Peyer's patch (tissue), 4 donors: ENCODE measurements at regions not wholly inside any gene's neighbourhood (a gene's known extent, or its start where the extent isn't known, plus 50 kb on each side); places are given as distances from the start of the nearest gene placed in this dataset.

Experiments
- DNase-seq, 3 donors: peaks; one replicate each; pipeline ENCODE4 v3.0.0-alpha.2; 2017 to 2019
- H3K27ac ChIP-seq, 4 donors: fragments of 200-600 bp; sonication (generic); one replicate each; pipeline ENCODE4 v1.5.1; 2016 to 2019
- H3K27me3 ChIP-seq, 2 donors: fragments of 200-600 bp; sonication (generic); one replicate each; pipeline ENCODE4 v1.5.1; 2019
- H3K36me3 ChIP-seq, 3 donors: fragments of 200-600 bp; sonication (generic); one replicate each; pipeline ENCODE4 v1.5.1; 2016 to 2019
- H3K4me1 ChIP-seq, 4 donors: fragments of 200-600 bp; sonication (generic); one replicate each; pipeline ENCODE4 v1.5.1; 2016 to 2019
- H3K4me3 ChIP-seq, 4 donors: fragments of 200-600 bp; sonication (generic); 1 replicate in 3 of 4; 2 replicates in 1 of 4; pipeline ENCODE4 v1.5.1; 2016 to 2019; ENCODE audit warnings: mild to moderate bottlenecking in 1 of 4
- H3K9me3 ChIP-seq, 4 donors: fragments of 200-600 bp; sonication (generic); one replicate each; pipeline ENCODE4 v1.5.1; 2016 to 2019; ENCODE audit warnings: mild to moderate bottlenecking in 1 of 4
- POLR2A ChIP-seq, 2 donors: fragments of 450-650 bp; IDR thresholded peaks; one replicate each; pipeline ENCODE4 v1.5.1; 2017; ENCODE audit warnings: antibody characterized with exemption in 2 of 2, mild to moderate bottlenecking in 2 of 2, moderate library complexity in 2 of 2
- TF ChIP-seq, protein P1 (sequence below), 6 experiments: fragments of 450-650 bp in 4 of 6; fragments of 200-600 bp in 2 of 6; sonication (generic) in 1 of 6; IDR thresholded peaks; one replicate each; pipeline ENCODE4 v1.5.1; 2017 to 2019; ENCODE audit warnings: antibody characterized with exemption in 6 of 6, mild to moderate bottlenecking in 3 of 6, moderate library complexity in 1 of 6

DNA sequence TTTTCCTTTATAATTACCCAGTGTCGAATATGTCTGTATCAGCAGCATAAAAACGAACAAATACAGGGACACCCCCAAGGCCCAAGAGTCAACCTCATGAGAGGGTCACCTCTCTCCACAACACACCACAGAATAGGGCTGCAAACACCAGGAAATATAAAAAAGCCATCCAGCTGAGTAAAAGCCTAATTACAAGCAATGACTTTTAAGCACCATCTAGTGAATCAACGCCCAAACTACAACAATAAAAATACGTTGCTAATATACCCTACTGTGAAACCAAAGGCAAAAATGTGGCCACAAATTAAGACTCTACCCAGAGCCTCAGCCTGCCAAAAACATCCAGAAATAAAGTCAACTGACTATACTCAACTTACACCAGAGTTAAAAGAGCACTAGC is 817.9 kb upstream of the NEGR1 start:
- Histone ChIP-seq H3K36me3 (no peaks in the 10 kb centered on the region), H3K4me1 (no peaks in the 10 kb centered on the region), H3K27ac (no peak overlapping the region), H3K9me3 (no peaks in the 10 kb centered on the region), H3K27me3 (no peaks in the 10 kb centered on the region), H3K4me3 (no peak overlapping the region)
- TF ChIP-seq POLR2A (IDR thresholded peaks at IDR 0.05) = no peak
- TF ChIP-seq, protein P1, sequence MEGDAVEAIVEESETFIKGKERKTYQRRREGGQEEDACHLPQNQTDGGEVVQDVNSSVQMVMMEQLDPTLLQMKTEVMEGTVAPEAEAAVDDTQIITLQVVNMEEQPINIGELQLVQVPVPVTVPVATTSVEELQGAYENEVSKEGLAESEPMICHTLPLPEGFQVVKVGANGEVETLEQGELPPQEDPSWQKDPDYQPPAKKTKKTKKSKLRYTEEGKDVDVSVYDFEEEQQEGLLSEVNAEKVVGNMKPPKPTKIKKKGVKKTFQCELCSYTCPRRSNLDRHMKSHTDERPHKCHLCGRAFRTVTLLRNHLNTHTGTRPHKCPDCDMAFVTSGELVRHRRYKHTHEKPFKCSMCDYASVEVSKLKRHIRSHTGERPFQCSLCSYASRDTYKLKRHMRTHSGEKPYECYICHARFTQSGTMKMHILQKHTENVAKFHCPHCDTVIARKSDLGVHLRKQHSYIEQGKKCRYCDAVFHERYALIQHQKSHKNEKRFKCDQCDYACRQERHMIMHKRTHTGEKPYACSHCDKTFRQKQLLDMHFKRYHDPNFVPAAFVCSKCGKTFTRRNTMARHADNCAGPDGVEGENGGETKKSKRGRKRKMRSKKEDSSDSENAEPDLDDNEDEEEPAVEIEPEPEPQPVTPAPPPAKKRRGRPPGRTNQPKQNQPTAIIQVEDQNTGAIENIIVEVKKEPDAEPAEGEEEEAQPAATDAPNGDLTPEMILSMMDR (IDR thresholded peaks at IDR 0.05) = peak in 1 of 6 experiments; percentile 5
- DNase-seq = no peak

DNA sequence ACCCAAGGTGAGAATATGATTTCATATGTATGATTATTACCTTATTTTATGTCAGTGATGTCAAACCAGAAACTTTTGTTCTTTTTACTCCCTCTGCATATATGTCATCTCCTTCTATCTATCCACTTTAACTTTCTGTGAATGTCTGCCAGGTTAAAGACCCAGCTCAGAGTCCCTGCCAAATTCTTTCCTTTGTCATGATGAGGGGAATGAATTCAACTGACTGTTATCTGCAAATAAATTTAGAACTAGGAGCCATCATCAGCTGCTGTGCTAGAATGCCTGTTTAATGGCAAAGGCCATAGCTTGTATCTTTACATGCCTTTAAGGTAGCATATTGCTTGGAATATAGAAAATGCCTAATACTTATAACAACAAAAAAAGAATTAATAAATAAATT is 815.6 kb upstream of the NEGR1 start:
- TF ChIP-seq POLR2A (IDR thresholded peaks at IDR 0.05) = no peak
- TF ChIP-seq, protein P1 (IDR thresholded peaks at IDR 0.05) = no peak
- Histone ChIP-seq H3K36me3 (no peaks in the 10 kb centered on the region), H3K27me3 (no peaks in the 10 kb centered on the region), H3K4me1 (no peaks in the 10 kb centered on the region), H3K9me3 (no peaks in the 10 kb centered on the region), H3K27ac (no peak overlapping the region), H3K4me3 (no peak overlapping the region)
- no peak for DNase-seq

DNA sequence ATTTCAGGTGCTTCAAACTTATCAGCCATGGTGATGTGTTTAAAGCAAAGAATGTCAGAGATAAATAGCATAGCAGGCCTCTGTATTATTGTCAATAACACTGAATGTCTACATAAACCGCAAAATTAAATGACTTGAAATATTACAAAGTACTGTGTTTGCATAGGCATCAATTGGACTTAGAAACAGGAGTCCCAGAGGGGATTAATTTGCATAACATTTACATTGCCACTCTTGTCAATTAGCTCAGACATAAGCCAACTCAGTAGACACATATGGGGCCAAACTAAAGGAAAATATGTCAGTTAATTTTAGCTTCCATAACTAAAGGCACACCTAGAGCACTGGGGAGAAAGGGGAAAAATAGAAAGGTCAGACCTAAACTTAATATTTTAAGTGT is 814.5 kb upstream of the NEGR1 start:
- DNase-seq = no peak
- H3K4me1 ChIP-seq = no peaks in the 10 kb centered on the region
- H3K36me3 ChIP-seq = no peaks in the 10 kb centered on the region
- no peaks in the 10 kb centered on the region for H3K9me3 ChIP-seq
- H3K27ac ChIP-seq = no peak overlapping the region
- TF ChIP-seq POLR2A (IDR thresholded peaks at IDR 0.05) = no peak
- TF ChIP-seq, protein P1 (IDR thresholded peaks at IDR 0.05) = no peak
- no peak overlapping the region for H3K4me3 ChIP-seq
- H3K27me3 ChIP-seq = no peaks in the 10 kb centered on the region

DNA sequence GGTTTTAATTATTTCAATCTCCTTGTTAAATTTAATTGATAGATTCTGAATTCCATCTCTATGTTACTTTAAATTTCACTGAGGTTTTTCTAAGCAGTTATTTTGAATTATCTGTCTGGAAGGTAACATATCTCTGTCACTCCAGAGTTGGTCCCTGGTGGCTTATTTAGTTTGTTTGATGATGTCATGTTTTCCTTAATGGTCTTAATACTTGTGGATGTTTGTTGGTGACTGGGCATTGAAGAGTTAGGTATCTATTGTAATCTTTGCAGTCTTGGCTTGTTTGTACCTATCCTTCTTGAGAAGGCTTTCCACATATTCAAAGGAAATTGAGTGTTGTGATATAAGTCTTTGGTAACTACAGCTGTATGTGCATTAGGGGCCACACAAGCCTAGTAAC is 810.0 kb upstream of the NEGR1 start:
- Histone ChIP-seq H3K27ac (no peak overlapping the region), H3K9me3 (no peaks in the 10 kb centered on the region), H3K27me3 (no peaks in the 10 kb centered on the region), H3K4me3 (no peak overlapping the region), H3K36me3 (no peaks in the 10 kb centered on the region), H3K4me1 (no peaks in the 10 kb centered on the region)
- no peak for DNase-seq
- TF ChIP-seq, protein P1 (IDR thresholded peaks at IDR 0.05) = no peak
- TF ChIP-seq POLR2A (IDR thresholded peaks at IDR 0.05) = no peak

DNA sequence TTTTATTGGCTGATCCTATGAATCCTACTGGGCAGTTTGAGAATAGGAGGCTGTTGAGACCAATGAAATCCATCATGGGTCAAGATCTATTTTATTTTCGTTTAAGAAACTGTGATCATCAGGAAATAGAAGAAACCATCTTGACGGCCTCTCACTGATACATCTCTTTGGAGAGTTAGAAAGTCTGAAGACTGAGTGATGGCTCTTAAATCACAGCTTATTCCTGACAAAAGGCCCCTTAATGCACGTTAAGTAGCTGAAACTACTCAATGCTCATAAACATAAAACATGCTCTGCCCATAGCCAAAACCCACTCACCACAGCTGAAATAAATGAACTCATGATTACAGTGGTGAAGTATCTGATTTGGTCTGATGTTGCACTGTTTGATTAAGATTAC is 784.5 kb upstream of the NEGR1 start:
- TF ChIP-seq, protein P1 (IDR thresholded peaks at IDR 0.05) = no peak
- TF ChIP-seq POLR2A (IDR thresholded peaks at IDR 0.05) = no peak

More for the DNA sequence above, 784.5 kb upstream of the NEGR1 start:
- Histone ChIP-seq H3K4me1 (no peaks in the 10 kb centered on the region), H3K9me3 (no peaks in the 10 kb centered on the region), H3K27ac (no peak overlapping the region), H3K4me3 (no peak overlapping the region), H3K36me3 (no peaks in the 10 kb centered on the region), H3K27me3 (no peaks in the 10 kb centered on the region)
- no peak for DNase-seq
